ENCODE measurements at regions not wholly inside any gene's neighbourhood (a gene's known extent, or its start where the extent isn't known, plus 50 kb on each side); places are given as distances from the start of the nearest gene placed in this dataset.
A peak's percentile ranks its signal among the peaks of the same experiment; 100 is the strongest.

DNA sequence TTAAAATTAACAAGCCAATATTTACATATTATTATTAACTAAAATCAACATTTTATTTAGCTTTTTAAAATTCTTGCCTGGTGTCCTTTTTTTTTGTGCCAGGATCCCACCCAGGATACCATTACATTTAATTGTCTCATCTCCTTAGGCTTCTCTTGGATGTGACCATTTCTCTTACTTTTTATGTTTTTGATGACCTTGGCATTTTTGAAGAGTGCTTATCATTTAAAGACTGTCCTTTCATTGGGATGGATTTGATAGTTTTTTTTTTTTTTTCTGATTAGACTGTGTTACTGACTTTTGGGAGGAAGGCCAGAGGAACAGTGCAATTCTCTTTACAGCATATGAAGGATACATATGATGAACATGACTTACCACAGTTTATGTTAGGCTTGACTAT, 181.4 kb upstream of the SMIM30 start:
- no peak overlapping the region for H3K27ac ChIP-seq
- H3K9me3 ChIP-seq = no peaks in the 10 kb centered on the region
- no peak for DNase-seq (ENCODE audit: extremely low spot score in 2 of 2)
- intact Hi-C loops (cut with DNase I) = no loop called here
- no peaks in the 10 kb centered on the region for H3K27me3 ChIP-seq
- no peaks in the 10 kb centered on the region for H3K36me3 ChIP-seq
- no peak overlapping the region for H3K4me3 ChIP-seq
- TF ChIP-seq POLR2AphosphoS5 (IDR thresholded peaks at IDR 0.05; ENCODE audit: insufficient read depth in 1 of 2, low read depth in 1 of 2) = no peak
- no peak for TF ChIP-seq CTCF (IDR thresholded peaks at IDR 0.05)
- TF ChIP-seq POLR2A (IDR thresholded peaks at IDR 0.05) = no peak
- no peaks in the 10 kb centered on the region for H3K4me1 ChIP-seq

DNA sequence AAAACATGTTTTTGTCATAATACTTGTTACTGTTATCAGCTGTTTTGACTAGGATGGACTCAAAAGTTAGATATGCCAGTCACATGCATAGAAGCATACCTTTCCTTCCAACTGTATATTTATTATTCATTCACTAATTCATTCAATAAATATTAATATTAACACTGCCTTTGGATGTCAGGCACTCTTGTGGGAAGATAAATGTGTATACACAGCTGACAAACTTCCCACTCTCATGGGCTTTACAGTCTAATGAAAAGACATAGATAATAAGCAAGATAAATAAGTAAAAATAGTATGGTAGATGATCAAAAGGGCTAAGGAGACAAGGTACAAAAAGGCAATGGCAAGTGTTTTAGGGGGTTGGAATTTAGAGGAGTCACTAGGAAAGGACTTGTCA, 180.1 kb upstream of the SMIM30 start:
- no peak overlapping the region for H3K27ac ChIP-seq
- no peaks in the 10 kb centered on the region for H3K9me3 ChIP-seq
- H3K27me3 ChIP-seq = no peaks in the 10 kb centered on the region
- no peaks in the 10 kb centered on the region for H3K4me1 ChIP-seq
- DNase-seq (ENCODE audit: extremely low spot score in 2 of 2) = no peak
- no peak overlapping the region for H3K4me3 ChIP-seq
- no peak for TF ChIP-seq POLR2A (IDR thresholded peaks at IDR 0.05)
- TF ChIP-seq POLR2AphosphoS5 (IDR thresholded peaks at IDR 0.05; ENCODE audit: insufficient read depth in 1 of 2, low read depth in 1 of 2) = no peak
- TF ChIP-seq CTCF (IDR thresholded peaks at IDR 0.05) = no peak
- no peaks in the 10 kb centered on the region for H3K36me3 ChIP-seq
- intact Hi-C loops (cut with DNase I) = no loop called here

GRCh38 chr7:113294750-113295149, 176.4 kb upstream of the SMIM30 start:
- peak in 1 of 2 donors; percentile 84 for DNase-seq (ENCODE audit: extremely low spot score in 2 of 2)
- H3K4me1 ChIP-seq = no peaks in the 10 kb centered on the region
- no peaks in the 10 kb centered on the region for H3K36me3 ChIP-seq
- no peaks in the 10 kb centered on the region for H3K9me3 ChIP-seq
- TF ChIP-seq CTCF (IDR thresholded peaks at IDR 0.05) = no peak
- TF ChIP-seq POLR2A (IDR thresholded peaks at IDR 0.05) = no peak
- no peak for TF ChIP-seq POLR2AphosphoS5 (IDR thresholded peaks at IDR 0.05; ENCODE audit: insufficient read depth in 1 of 2, low read depth in 1 of 2)
- intact Hi-C loops (cut with DNase I) = no loop called here
- no peak overlapping the region for H3K27ac ChIP-seq
- H3K4me3 ChIP-seq = no peak overlapping the region
- H3K27me3 ChIP-seq = no peaks in the 10 kb centered on the region

DNA sequence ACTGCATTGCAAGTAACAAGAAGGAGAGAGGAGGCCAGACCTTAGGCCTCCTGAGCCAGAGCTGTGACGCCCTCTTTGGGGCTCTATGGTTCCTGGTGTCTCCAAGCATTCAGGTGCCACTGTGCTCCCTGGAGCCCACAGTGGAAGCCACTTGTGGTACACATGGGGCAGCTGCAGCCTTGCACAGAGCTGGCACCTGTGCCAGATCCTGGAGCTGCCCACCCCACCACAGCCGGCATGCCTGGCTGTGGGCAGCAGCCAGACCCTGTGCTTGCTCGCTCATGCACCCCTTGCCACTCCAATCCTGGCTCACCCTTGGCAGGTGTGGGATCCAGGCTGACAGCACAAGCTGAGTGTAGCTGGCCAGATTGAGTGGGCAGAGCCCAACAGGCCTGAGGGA, 173.8 kb upstream of the SMIM30 start:
- H3K9me3 ChIP-seq = no peaks in the 10 kb centered on the region
- no peaks in the 10 kb centered on the region for H3K36me3 ChIP-seq
- H3K4me3 ChIP-seq = no peak overlapping the region
- no peaks in the 10 kb centered on the region for H3K27me3 ChIP-seq
- intact Hi-C loops (cut with DNase I) = no loop called here
- no peak for DNase-seq (ENCODE audit: extremely low spot score in 2 of 2)
- H3K4me1 ChIP-seq = no peaks in the 10 kb centered on the region
- H3K27ac ChIP-seq = no peak overlapping the region
- TF ChIP-seq POLR2A (IDR thresholded peaks at IDR 0.05) (no peak), POLR2AphosphoS5 (IDR thresholded peaks at IDR 0.05; ENCODE audit: insufficient read depth in 1 of 2, low read depth in 1 of 2) (no peak), CTCF (IDR thresholded peaks at IDR 0.05) (no peak)

- H3K9me3 ChIP-seq = no peaks in the 10 kb centered on the region
- no peaks in the 10 kb centered on the region for H3K36me3 ChIP-seq
- no peak overlapping the region for H3K4me3 ChIP-seq
- H3K4me1 ChIP-seq = no peaks in the 10 kb centered on the region
- intact Hi-C loops (cut with DNase I) = no loop called here
- TF ChIP-seq CTCF (IDR thresholded peaks at IDR 0.05) = no peak
- TF ChIP-seq POLR2AphosphoS5 (IDR thresholded peaks at IDR 0.05; ENCODE audit: insufficient read depth in 1 of 2, low read depth in 1 of 2) = no peak
- TF ChIP-seq POLR2A (IDR thresholded peaks at IDR 0.05) = no peak
- no peak for DNase-seq (ENCODE audit: extremely low spot score in 2 of 2)
- no peaks in the 10 kb centered on the region for H3K27me3 ChIP-seq
- H3K27ac ChIP-seq = no peak overlapping the region
Observed at GRCh38 chr7:113291058-113291457, 172.7 kb upstream of the SMIM30 start.
